Esophagus mucosa (tissue), 1 donor: ENCODE measurements at regions not wholly inside any gene's neighbourhood (a gene's known extent, or its start where the extent isn't known, plus 50 kb on each side); places are given as distances from the start of the nearest gene placed in this dataset.
"Not testable (repeated sequence)": the region's sequence is repeated elsewhere in the genome, so short reads cannot be mapped to it uniquely, and the experiment has no call there.

Experiments
- ATAC-seq: fragments of 200-7000 bp; cut with Tn5 transposase; one replicate; pipeline ENCODE4 v1.9.1; 2020
- donor health status: DM: yes; HTN: yes; CAD: no.

- ATAC-seq: no peak
Measured at GRCh38 chr3:147675761-147676160, 266.6 kb downstream of the ZIC1 start.

- ATAC-seq: no peak
Measured at GRCh38 chr3:147680837-147681483, 271.8 kb downstream of the ZIC1 start.

- ATAC-seq: no peak
Measured at GRCh38 chr3:147688868-147689267, 279.7 kb downstream of the ZIC1 start.

DNA sequence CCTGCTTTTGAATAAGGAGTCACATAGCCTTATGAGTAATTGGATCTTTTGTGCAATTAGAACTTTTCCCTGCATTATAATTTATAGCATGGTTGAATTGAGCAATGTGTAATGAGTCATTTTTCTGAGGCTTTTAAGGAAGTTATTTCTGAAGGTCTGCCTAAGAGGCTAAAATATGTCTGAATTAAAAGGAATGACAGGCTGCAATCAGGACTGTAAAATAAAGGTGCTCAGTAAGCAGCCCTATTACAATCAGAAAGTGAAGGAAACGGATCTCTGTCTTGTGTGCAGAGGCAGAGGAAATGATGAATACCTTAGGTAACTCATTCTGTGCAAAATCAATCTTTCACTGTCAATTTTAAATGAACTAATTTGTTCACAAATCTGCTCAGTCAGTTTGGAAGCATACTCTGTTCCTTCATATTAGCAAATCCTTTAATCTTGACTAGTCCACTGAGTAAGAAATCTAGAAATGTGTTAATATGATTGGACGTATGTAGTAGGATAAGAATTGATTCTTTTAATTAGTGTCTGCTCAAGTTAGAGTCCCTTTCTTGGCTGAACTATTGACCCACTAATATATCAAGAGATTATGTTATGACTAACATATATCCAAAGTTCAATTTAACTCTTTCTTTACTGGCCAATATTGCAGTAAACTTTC is 290.1 kb downstream of the ZIC1 start:
- peak; percentile 92 for ATAC-seq

- no peak for ATAC-seq
Measured at GRCh38 chr3:147701195-147701594, 292.0 kb downstream of the ZIC1 start.

- ATAC-seq: no peak
Measured at GRCh38 chr3:147702509-147702908, 293.3 kb downstream of the ZIC1 start.

GRCh38 chr3:147705651-147706051 is 296.5 kb downstream of the ZIC1 start:
- no peak for ATAC-seq

DNA sequence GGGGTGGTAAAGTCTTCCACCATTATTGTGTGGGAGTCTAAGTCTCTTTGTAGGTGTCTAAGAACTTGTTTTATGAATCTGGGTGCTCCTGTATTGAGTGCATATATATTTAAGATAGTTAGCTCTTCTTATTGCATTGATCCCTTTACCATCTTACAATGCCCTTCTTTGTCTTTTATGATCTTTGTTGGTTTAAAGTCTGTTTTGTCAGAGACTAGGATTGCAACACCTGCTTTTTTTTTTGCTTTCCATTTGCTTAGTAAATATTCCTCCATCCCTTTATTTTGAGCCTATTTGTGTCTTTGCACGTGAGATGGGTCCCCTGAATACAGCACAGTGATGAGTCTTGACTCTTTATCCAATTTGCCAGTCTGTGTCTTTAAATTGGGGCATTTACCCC is 301.6 kb downstream of the ZIC1 start:
- not testable (repeated sequence) for ATAC-seq

DNA sequence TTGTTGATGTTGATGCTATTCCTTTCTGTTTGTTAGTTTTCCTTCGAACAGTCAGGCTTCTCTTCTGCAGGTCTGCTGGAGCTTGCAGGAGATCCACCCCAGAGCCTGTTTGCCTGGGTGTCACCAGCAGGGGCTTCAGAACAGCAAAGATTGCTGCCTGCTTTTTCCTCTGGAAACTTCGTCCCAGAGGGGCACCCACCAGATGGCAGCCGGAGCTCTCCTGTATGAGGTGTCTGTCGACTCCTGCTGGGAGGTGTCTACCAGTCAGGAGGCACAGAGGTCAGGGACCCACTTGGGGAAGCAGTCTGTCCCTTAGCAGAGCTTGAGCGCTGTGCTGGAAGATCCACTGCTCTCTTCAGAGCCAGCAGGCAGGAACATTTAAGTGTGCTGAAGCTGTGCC is 303.2 kb downstream of the ZIC1 start:
- no peak for ATAC-seq

GRCh38 chr3:147712758-147713157 is 303.6 kb downstream of the ZIC1 start:
- not testable (repeated sequence) for ATAC-seq

DNA sequence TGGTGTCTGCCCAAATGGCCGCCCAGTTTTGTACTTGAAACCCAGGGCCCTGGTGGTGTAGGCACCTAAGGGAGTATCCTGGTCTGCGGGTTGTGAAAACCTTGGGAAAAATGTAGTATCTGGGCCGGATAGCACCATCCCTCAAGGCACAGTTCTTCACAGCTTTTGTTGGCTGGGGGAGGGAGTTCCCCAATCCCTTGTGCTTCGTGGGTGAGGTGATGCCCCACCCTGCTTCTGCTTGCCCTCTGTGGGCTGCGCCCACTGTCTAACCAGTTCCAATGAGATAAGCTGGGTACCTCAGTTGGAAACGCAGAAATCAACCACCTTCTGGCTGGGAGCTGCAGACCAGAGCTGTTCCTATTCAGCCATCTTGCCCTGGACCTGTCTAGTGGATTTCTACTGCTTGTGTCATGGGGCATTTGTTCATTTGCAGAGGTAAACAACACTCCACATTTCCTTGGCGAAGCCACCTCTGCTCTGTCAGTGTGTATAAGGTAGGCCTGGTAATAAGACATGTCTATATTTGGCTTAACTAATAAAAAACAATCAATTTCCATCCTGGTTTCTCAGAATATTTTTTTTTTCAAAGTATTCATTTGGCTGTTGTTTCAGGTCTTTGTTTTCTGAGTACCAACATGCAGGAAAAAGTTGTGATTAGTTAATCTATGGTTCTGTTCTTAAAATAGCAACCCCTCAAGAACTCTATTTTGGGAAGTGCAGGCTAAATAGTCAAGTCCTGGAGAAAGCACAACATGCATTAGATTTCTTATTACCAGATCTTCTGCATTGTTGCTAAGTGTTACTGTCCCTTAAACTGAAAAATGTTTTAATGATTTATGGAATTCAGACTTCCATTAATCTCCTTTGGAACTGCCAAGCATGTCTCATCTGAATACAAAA is 304.3 kb downstream of the ZIC1 start:
- no peak for ATAC-seq

- ATAC-seq: no peak
Measured at GRCh38 chr3:147729641-147730040, 320.5 kb downstream of the ZIC1 start.

GRCh38 chr3:147730284-147730683 is 321.1 kb downstream of the ZIC1 start:
- ATAC-seq: no peak

- no peak for ATAC-seq
Measured at GRCh38 chr3:147733217-147733616, 324.1 kb downstream of the ZIC1 start.

GRCh38 chr3:147735616-147736015 is 326.5 kb downstream of the ZIC1 start:
- ATAC-seq: no peak

- no peak for ATAC-seq
Measured at GRCh38 chr3:147736226-147736625, 327.1 kb downstream of the ZIC1 start.

DNA sequence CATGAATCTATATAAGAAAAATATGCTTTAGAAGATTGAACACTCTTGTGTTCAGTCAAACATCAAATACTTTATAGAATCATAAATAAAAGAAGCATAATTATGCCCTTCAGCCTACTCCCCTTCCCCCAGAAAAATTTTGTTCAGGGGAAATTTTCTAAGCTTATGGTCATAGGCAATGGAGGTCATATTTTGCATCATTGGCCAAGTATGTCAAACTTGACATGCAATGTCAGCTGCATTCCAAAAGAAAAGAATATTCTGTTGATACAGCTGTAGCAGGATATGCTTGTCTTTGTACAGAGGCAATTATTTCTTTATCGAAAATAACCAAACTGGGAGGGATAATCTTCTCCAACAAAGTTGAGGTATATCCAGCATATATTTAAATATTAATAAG is 328.2 kb downstream of the ZIC1 start:
- ATAC-seq: no peak

DNA sequence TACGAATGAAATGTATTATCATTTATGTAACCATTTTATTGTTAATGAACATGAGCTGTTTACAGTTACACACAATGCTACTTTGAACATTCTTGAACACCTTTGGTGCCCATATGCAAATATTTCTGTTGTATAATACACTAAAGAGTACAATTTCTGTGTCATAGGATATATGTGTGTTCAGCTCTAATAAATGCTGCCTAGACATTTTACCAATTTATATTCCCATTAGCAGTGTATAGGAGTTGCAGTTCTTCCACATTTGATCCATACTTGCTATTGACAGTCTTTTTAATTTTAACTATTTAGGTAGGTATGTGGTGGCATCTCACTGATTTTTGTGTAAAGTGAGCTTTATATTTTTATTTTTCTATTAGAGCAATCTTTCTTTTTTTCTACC is 331.8 kb downstream of the ZIC1 start:
- no peak for ATAC-seq

DNA sequence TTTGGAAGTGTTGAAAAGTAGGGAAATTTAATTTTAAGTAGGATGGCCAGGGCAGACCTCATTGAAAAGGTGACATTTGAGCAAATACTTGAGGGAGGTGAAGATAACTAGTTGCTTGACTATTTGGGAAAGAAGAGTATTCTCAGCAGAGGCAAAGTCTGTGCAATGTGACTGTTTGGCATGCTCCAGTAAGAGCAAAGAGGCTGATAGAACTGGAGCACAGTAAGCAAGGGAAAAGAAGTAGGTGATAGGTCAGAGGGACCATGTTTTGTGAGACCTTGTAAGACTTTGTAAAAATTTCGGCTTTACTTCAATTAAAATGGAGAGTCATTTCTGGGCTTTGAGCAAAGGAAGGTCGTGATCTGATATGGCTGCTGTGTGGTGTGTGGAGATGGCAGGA is 335.8 kb downstream of the ZIC1 start:
- no peak for ATAC-seq

DNA sequence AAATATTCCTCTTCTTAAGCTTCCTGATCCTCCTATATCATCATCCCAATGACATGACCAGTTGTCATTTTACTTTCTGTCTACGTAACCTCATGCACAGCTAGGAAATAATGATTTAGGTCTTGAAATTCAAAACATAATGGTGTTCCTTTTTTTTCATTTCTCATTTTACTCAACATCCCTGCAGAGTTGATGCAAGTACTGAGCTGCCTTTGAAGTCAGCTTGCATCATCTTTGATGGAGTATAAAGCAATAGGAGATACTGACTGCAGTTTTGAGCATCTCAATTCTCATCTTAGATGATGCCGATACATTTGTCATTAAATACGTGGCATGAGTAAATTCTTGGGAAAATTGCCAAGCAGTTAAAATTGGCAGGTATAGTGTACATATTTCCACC is 346.1 kb downstream of the ZIC1 start:
- ATAC-seq: no peak

DNA sequence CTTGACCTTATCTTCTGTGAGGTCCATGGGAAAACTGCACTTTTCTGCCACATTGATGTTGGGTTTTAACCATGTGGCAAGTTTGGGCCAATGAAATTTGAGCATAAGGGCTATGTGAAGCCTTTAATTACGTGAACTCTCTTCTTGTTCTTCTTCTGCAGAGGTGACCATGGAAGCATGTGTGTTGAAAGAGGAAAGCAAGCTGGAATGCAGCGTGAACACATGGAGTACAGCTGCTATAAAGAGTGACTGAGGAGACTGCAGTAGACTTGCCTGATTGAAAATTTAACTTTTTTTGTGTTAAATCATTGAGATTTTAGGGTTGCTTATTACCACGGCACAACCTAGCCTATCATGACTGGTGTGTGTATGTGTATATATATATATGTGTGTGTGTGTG is 347.3 kb downstream of the ZIC1 start:
- no peak for ATAC-seq

DNA sequence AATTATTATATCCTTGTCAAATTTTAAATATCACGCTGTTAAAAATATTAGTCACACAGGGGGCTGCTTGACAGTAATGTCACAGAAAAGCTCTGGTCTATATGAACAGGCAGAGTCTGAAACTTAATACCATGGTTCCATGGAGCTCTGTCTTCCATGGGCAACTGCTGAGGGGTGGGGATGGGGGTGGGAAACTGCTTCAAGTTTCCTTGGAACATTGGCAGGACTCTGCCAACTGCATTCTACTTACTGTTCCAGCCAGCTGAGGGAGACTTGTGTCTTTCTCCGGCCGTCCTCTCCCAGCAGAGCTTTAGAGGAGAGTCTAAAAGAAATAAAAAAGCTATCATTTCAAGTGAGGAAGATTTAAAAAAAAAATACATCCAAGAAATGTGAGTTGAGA is 348.7 kb downstream of the ZIC1 start:
- no peak for ATAC-seq

GRCh38 chr3:147758771-147759170 is 349.6 kb downstream of the ZIC1 start:
- ATAC-seq: no peak

- ATAC-seq: no peak
Measured at GRCh38 chr3:147760085-147760484, 350.9 kb downstream of the ZIC1 start.
